Renal cortical epithelial cell (primary cell): ENCODE measurements at regions not wholly inside any gene's neighbourhood (a gene's known extent, or its start where the extent isn't known, plus 50 kb on each side); places are given as distances from the start of the nearest gene placed in this dataset.
"Not testable (repeated sequence)": the region's sequence is repeated elsewhere in the genome, so short reads cannot be mapped to it uniquely, and the experiment has no call there.

Experiments
- DNase-seq: peaks from one replicate; pipeline ENCODE4 v3.0.0-alpha.2; 2011; ENCODE audit warnings: low read depth

- no peak for DNase-seq
Observed at GRCh38 chr2:184201246-184201645, 397.1 kb upstream of the ZNF804A start.

- DNase-seq: no peak
Observed at GRCh38 chr2:184203661-184204060, 394.7 kb upstream of the ZNF804A start.

- no peak for DNase-seq
Observed at GRCh38 chr2:184205048-184205596, 393.2 kb upstream of the ZNF804A start.

GRCh38 chr2:184206045-184206444 is 392.3 kb upstream of the ZNF804A start:
- no peak for DNase-seq

- DNase-seq: no peak
Observed at GRCh38 chr2:184210329-184210728, 388.0 kb upstream of the ZNF804A start.

- no peak for DNase-seq
Observed at GRCh38 chr2:184215745-184216144, 382.6 kb upstream of the ZNF804A start.

GRCh38 chr2:184256611-184257010 is 341.7 kb upstream of the ZNF804A start:
- DNase-seq: peak; percentile 1

- no peak for DNase-seq
Observed at GRCh38 chr2:184261331-184261730, 337.0 kb upstream of the ZNF804A start.

- no peak for DNase-seq
Observed at GRCh38 chr2:184261818-184262217, 336.5 kb upstream of the ZNF804A start.

- DNase-seq: no peak
Observed at GRCh38 chr2:184268900-184269477, 329.3 kb upstream of the ZNF804A start.

- no peak for DNase-seq
Observed at GRCh38 chr2:184270660-184271059, 327.7 kb upstream of the ZNF804A start.

GRCh38 chr2:184272056-184272455 is 326.3 kb upstream of the ZNF804A start:
- no peak for DNase-seq

- no peak for DNase-seq
Observed at GRCh38 chr2:184294831-184295230, 303.5 kb upstream of the ZNF804A start.

- DNase-seq: no peak
Observed at GRCh38 chr2:184297085-184297484, 301.2 kb upstream of the ZNF804A start.

- no peak for DNase-seq
Observed at GRCh38 chr2:184302506-184302905, 295.8 kb upstream of the ZNF804A start.

- DNase-seq: no peak
Observed at GRCh38 chr2:184304006-184304405, 294.3 kb upstream of the ZNF804A start.

GRCh38 chr2:184305105-184305504 is 293.2 kb upstream of the ZNF804A start:
- DNase-seq: no peak

- no peak for DNase-seq
Observed at GRCh38 chr2:184308706-184309105, 289.6 kb upstream of the ZNF804A start.

GRCh38 chr2:184312970-184313369 is 285.4 kb upstream of the ZNF804A start:
- DNase-seq: no peak

GRCh38 chr2:184314829-184315228 is 283.5 kb upstream of the ZNF804A start:
- DNase-seq: no peak

GRCh38 chr2:184316921-184317320 is 281.4 kb upstream of the ZNF804A start:
- no peak for DNase-seq

GRCh38 chr2:184322615-184323014 is 275.7 kb upstream of the ZNF804A start:
- DNase-seq: peak; percentile 10

- DNase-seq: no peak
Observed at GRCh38 chr2:184326066-184326465, 272.3 kb upstream of the ZNF804A start.

- not testable (repeated sequence) for DNase-seq
Observed at GRCh38 chr2:184327805-184328204, 270.5 kb upstream of the ZNF804A start.
